HCT116 (cell line): ENCODE measurements at regions not wholly inside any gene's neighbourhood (a gene's known extent, or its start where the extent isn't known, plus 50 kb on each side); places are given as distances from the start of the nearest gene placed in this dataset.

Experiments used
- ATAC-seq: fragments of 200-7000 bp; cut with Tn5 transposase; 2 replicates; pipeline ENCODE4 v1.9.1; 2020; ENCODE audit warnings: mild to moderate bottlenecking, moderate library complexity
- BruUV-seq: library from RNA; stranded (reverse); fragments of 400-500 nt; replicated peaks from 2 replicates; lab custom pipeline; 2021; lab: Mats Ljungman, UMichigan
- CTCF ChIA-PET: fragments of 300-600 bp; sonication (Branson Sonifier 250); formaldehyde crosslinking; loops from one replicate; lab custom pipeline; 2021; ENCODE audit warnings: antibody characterized with exemption; lab: Charles Lee
- POLR2A ChIA-PET: fragments of 300-600, 350-600 bp; sonication (Branson Sonifier 250); formaldehyde crosslinking; loops from one replicate; lab custom pipeline; 2021; ENCODE audit warnings: antibody characterized with exemption; lab: Charles Lee
- RAD21 ChIA-PET, 2 experiments: fragments of 300-600 bp; sonication (Branson Sonifier 250); formaldehyde crosslinking; loops; one replicate each; lab custom pipeline; 2023; ENCODE audit warnings: low total read pairs in 2 of 2; ENCODE audit not compliant: uncharacterized antibody in 2 of 2, unreplicated experiment in 2 of 2, low non-redundant PET in 1 of 2; lab: Charles Lee
- DNase-seq: peaks from one replicate; pipeline ENCODE4 v3.0.0-alpha.2; 2010; ENCODE audit warnings: low read depth, low spot score
- H2AFZ ChIP-seq: fragments of 200-600 bp; shearing (Covaris generic), sonication (generic); 2 replicates; pipeline ENCODE4 v1.6.1; 2017; ENCODE audit warnings: low read depth, mixed run types, mixed read lengths, antibody characterized with exemption, low read length; ENCODE audit not compliant: poor library complexity, severe bottlenecking
- H3K27ac ChIP-seq: 2 replicates; pipeline ENCODE4 v1.5.1; 2012; ENCODE audit warnings: low read depth, low read length
- H3K27me3 ChIP-seq: fragments of 200-600 bp; sonication (generic); 2 replicates; pipeline ENCODE4 v1.6.1; 2016; ENCODE audit warnings: mixed run types, low read length, mixed read lengths; ENCODE audit not compliant: insufficient read depth
- H3K36me3 ChIP-seq, 2 experiments: fragments of 200-500 bp in 1 of 2; fragments of 200-600 bp in 1 of 2; sonication (Bioruptor generic) in 1 of 2; sonication (generic) in 1 of 2; 2 replicates each; pipeline versions ENCODE4 v1.5.1 to v1.6.1; 2014 to 2016; ENCODE audit warnings: low read length in 2 of 2, inconsistent platforms in 1 of 2, mixed read lengths in 1 of 2, mixed run types in 1 of 2; ENCODE audit not compliant: insufficient read depth in 2 of 2, control insufficient read depth in 1 of 2
- H3K4me1 ChIP-seq, 2 experiments: fragments of 200-600 bp in 1 of 2; sonication (generic) in 1 of 2; 2 replicates each; pipeline versions ENCODE4 v1.5.1 to v1.6.1; 2012 to 2017; ENCODE audit warnings: low read length in 2 of 2, inconsistent platforms in 1 of 2, mild to moderate bottlenecking in 1 of 2, mixed read lengths in 1 of 2, mixed run types in 1 of 2, moderate library complexity in 1 of 2; ENCODE audit not compliant: insufficient read depth in 2 of 2, control insufficient read depth in 1 of 2
- H3K4me2 ChIP-seq: fragments of 200-600 bp; sonication (generic); 2 replicates; pipeline ENCODE4 v1.6.1; 2017; ENCODE audit warnings: mixed run types, low read length, mixed read lengths
- H3K4me3 ChIP-seq, 2 experiments: fragments of 200-600 bp in 1 of 2; sonication (generic) in 1 of 2; replicated peaks in 1 of 2; 2 replicates each; pipeline ENCODE4 v1.5.1; 2011 to 2016; ENCODE audit warnings: low read length in 2 of 2, control low read depth in 1 of 2, low read depth in 1 of 2, mild to moderate bottlenecking in 1 of 2, mixed read lengths in 1 of 2, mixed run types in 1 of 2
- H3K79me2 ChIP-seq: fragments of 200-600 bp; sonication (generic); 2 replicates; pipeline ENCODE4 v1.6.1; 2017; ENCODE audit warnings: mild to moderate bottlenecking, mixed run types, low read length, moderate library complexity, mixed read lengths; ENCODE audit not compliant: insufficient read depth
- H3K9ac ChIP-seq: fragments of 200-600 bp; sonication (generic); 2 replicates; pipeline ENCODE4 v1.6.1; 2016; ENCODE audit warnings: low read length, mixed read lengths
- H3K9me2 ChIP-seq: fragments of 200-600 bp; sonication (generic), shearing (Covaris generic); 2 replicates; pipeline ENCODE4 v1.6.1; 2017; ENCODE audit warnings: mixed run types, mild to moderate bottlenecking, moderate library complexity; ENCODE audit not compliant: insufficient read depth
- H3K9me3 ChIP-seq, 2 experiments: fragments of 200-500 bp in 1 of 2; fragments of 200-600 bp in 1 of 2; sonication (Bioruptor generic) in 1 of 2; sonication (generic) in 1 of 2; 2 replicates each; pipeline ENCODE4 v1.6.1; 2014 to 2017; ENCODE audit warnings: low read length in 2 of 2, mixed read lengths in 2 of 2, inconsistent platforms in 1 of 2, low read depth in 1 of 2, mild to moderate bottlenecking in 1 of 2, mixed run types in 1 of 2, moderate library complexity in 1 of 2; ENCODE audit not compliant: control insufficient read depth in 1 of 2, insufficient read depth in 1 of 2
- H4K20me1 ChIP-seq: fragments of 200-600 bp; sonication (generic), shearing (Covaris generic); 2 replicates; pipeline ENCODE4 v1.6.1; 2017; ENCODE audit warnings: mixed run types, mild to moderate bottlenecking, moderate library complexity; ENCODE audit not compliant: insufficient read depth
- CTCF ChIP-seq, 3 experiments: fragments of 200-600 bp in 1 of 3; sonication (generic) in 1 of 3; IDR thresholded peaks in 2 of 3; conservative IDR thresholded peaks in 1 of 3; 2 replicates each; pipeline ENCODE4 v1.5.1; 2012 to 2017; ENCODE audit warnings: low read depth in 2 of 3, low read length in 2 of 3, antibody characterized with exemption in 1 of 3, borderline replicate concordance in 1 of 3, control low read depth in 1 of 3, mild to moderate bottlenecking in 1 of 3, mixed read lengths in 1 of 3, mixed run types in 1 of 3, moderate library complexity in 1 of 3; ENCODE audit not compliant: insufficient read depth in 1 of 3
- FOSL1 ChIP-seq: IDR thresholded peaks from 2 replicates; pipeline ENCODE4 v1.6.1; 2012; ENCODE audit warnings: low read depth
- POLR2AphosphoS5 ChIP-seq: IDR thresholded peaks from 2 replicates; pipeline ENCODE4 v1.6.1; 2011; ENCODE audit warnings: mild to moderate bottlenecking, low read depth, low read length, moderate library complexity
- RAD21 ChIP-seq: IDR thresholded peaks from 2 replicates; pipeline ENCODE4 v1.6.1; 2012; ENCODE audit warnings: low read depth, mild to moderate bottlenecking
- ZNF274 ChIP-seq: fragments of 200-500 bp; sonication (Bioruptor generic); IDR thresholded peaks from 2 replicates; pipeline ENCODE4 v1.6.1; 2014; ENCODE audit warnings: mild to moderate bottlenecking, low read depth, low read length, inconsistent platforms
- intact Hi-C: fragments of 100-400 bp; cut with micrococcal nuclease; formaldehyde crosslinking; loops from 2 replicates; pipeline ENCODE4 v1.10.0; 2022
- TF ChIP-seq, protein P1 (sequence below): IDR thresholded peaks from 2 replicates; pipeline ENCODE4 v1.6.1; 2012
- TF ChIP-seq, protein P2 (sequence below): IDR thresholded peaks from 2 replicates; pipeline ENCODE4 v1.6.1; 2012; ENCODE audit warnings: low read depth

DNA sequence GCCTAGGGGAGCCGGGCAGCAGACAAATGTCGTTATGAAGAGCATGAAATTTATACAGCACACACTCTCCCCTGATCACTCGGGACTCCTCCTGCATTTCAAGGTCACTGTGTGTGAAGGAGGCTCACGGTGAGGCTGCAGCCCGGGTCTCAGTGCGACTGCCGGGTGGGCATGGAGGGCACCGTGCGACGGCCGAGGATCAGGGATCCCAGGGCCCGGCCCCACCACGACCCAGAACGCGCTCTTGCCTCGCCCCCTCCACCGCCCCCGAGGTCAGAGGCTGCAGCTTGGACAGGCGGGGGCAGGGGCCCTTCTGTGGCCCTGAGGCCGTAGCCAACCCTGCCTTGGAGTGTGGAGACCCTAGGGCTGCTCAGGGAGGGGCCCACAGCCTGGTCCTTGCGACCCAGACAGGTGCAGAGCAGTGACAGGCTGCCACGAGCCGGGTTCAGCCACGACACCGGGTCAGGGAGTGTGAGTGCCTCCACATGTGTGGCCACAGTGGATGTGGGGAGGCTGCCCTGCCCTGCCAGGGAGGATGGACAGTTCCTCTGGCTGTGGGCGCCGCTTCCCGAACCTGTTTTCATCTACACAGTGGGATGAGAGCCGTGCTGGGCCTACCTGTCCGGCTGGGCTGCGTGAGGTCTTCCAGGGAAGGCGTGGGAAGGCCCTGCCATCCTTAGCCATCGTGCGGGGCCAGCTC lies 89.3 kb upstream of the NKX1-1 start:
- BruUV-seq, result no TSS peak
- intact Hi-C loops, result no loop called here
- H3K27ac ChIP-seq, result no peak overlapping the region; the same call in 1 of the 2 replicates
- no peaks in the 10 kb centered on the region for H3K9me3 ChIP-seq
- no peak overlapping the region for H3K4me2 ChIP-seq
- POLR2A ChIA-PET, result no interaction called here
- no peaks in the 10 kb centered on the region for H3K4me1 ChIP-seq
- RAD21 ChIA-PET, result no interaction called here
- H3K9ac ChIP-seq, result no peak overlapping the region
- H3K9me2 ChIP-seq, result no peaks in the 10 kb centered on the region
- no peaks in the 10 kb centered on the region for H3K79me2 ChIP-seq
- DNase-seq, result no peak
- no peak overlapping the region for H3K4me3 ChIP-seq
- no peak overlapping the region for H2AFZ ChIP-seq
- TF ChIP-seq ZNF274 (no peak), RAD21 (no peak), FOSL1 (no peak)
- TF ChIP-seq, protein P1, sequence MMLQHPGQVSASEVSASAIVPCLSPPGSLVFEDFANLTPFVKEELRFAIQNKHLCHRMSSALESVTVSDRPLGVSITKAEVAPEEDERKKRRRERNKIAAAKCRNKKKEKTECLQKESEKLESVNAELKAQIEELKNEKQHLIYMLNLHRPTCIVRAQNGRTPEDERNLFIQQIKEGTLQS, result no peak
- TF ChIP-seq, all 23 proteins: peak for 0
- ATAC-seq, result no peak
- CTCF ChIA-PET, result no interaction called here
- Histone ChIP-seq H4K20me1 (no peaks in the 10 kb centered on the region), H3K36me3 (no peaks in the 10 kb centered on the region), H3K27me3 (peaks cover 3% of the 10 kb centered on the region; the same call in 1 of the 2 replicates)

DNA sequence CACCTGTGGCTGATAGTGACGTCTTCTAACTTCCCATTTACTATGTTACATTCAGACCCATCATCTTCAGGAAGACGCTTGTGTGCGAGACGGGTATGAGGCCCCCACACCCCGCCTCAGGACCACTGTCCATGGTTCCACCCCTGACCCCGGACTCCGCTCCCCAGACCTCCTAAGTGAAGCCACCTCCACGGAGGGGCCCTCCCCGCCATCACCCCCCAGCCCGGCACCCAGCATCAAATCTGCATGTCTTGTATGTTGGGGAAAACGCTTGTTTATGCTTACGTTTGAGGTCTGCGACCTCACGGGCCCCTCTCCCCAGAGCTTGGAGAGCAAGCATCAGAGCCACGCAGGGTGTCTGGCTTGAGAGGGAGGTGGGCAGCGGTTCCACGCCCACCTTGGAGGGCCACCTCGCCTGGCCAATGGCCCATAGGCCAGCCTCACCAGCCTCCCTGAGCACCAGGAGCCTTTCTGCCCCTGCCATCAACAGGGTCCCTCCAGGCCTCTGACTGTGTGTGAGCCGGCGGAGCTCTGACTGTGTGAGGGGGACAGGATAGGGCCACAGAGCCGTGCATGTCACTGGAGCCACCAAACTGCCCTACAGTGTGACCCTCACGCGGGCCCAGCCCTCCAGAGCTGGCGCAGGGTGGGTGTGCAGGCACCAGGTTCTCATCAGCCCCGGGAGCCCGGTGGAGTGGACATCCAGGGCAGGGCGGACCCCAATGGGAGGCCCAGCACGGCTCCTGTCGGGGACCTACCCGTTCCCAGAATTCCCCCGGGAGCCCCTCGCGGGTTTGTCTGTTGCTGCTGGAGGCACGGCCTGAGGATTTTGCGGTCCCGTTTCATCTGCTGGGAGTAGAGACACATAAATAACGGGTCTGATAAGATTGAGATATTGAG lies 88.4 kb upstream of the NKX1-1 start:
- CTCF ChIA-PET, result no interaction called here
- Histone ChIP-seq H3K27ac (no peak overlapping the region), H3K4me1 (no peaks in the 10 kb centered on the region), H3K79me2 (no peaks in the 10 kb centered on the region), H3K36me3 (no peaks in the 10 kb centered on the region), H3K9ac (no peak overlapping the region), H3K27me3 (peaks cover 3% of the 10 kb centered on the region; the same call in 1 of the 2 replicates), H3K9me2 (no peaks in the 10 kb centered on the region), H4K20me1 (no peaks in the 10 kb centered on the region), H3K9me3 (no peaks in the 10 kb centered on the region), H2AFZ (no peak overlapping the region), H3K4me2 (no peak overlapping the region), H3K4me3 (no peak overlapping the region)
- no TSS peak for BruUV-seq
- DNase-seq (no peak), ATAC-seq (no peak)
- RAD21 ChIA-PET, result no interaction called here
- POLR2A ChIA-PET, result no interaction called here
- TF ChIP-seq, protein P2, sequence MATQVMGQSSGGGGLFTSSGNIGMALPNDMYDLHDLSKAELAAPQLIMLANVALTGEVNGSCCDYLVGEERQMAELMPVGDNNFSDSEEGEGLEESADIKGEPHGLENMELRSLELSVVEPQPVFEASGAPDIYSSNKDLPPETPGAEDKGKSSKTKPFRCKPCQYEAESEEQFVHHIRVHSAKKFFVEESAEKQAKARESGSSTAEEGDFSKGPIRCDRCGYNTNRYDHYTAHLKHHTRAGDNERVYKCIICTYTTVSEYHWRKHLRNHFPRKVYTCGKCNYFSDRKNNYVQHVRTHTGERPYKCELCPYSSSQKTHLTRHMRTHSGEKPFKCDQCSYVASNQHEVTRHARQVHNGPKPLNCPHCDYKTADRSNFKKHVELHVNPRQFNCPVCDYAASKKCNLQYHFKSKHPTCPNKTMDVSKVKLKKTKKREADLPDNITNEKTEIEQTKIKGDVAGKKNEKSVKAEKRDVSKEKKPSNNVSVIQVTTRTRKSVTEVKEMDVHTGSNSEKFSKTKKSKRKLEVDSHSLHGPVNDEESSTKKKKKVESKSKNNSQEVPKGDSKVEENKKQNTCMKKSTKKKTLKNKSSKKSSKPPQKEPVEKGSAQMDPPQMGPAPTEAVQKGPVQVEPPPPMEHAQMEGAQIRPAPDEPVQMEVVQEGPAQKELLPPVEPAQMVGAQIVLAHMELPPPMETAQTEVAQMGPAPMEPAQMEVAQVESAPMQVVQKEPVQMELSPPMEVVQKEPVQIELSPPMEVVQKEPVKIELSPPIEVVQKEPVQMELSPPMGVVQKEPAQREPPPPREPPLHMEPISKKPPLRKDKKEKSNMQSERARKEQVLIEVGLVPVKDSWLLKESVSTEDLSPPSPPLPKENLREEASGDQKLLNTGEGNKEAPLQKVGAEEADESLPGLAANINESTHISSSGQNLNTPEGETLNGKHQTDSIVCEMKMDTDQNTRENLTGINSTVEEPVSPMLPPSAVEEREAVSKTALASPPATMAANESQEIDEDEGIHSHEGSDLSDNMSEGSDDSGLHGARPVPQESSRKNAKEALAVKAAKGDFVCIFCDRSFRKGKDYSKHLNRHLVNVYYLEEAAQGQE, result no peak
- TF ChIP-seq CTCF (IDR thresholded peaks at IDR 0.05 in 2 of 3, conservative IDR thresholded peaks at IDR 0.05 in 1 of 3; ENCODE audit: borderline replicate concordance in 1 of 3, insufficient read depth in 1 of 3, low read depth in 2 of 3, low read length in 2 of 3), result no peak
- TF ChIP-seq FOSL1, result no peak
- TF ChIP-seq POLR2AphosphoS5, result no peak
- intact Hi-C loops, result no loop called here
